ENCODE measurements at regions not wholly inside any gene's neighbourhood (a gene's known extent, or its start where the extent isn't known, plus 50 kb on each side); places are given as distances from the start of the nearest gene placed in this dataset.

DNA sequence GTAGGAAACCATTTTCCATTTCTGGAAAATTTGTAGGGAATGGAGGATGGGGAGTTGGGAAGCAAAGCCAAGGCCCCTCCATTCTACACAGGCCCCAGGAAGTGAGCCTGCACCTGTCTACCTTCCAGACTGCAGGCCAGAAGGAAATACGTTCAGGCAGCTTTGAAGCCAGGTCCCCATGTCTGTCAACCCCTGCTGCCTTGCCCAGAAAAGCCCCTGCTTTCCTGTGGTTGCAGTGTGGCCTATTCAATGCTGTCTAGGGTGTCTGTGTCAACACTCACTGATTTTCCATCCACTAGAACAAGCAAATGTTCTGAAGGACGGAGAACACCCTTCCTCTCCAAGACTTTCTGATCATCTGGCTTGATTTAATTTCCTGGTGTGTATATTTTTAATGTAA lies 281.9 kb downstream of the TLE3 start:
- Histone ChIP-seq H3K27me3 (ENCODE audit: insufficient read depth, low read depth, severe bottlenecking) (no peaks in the 10 kb centered on the region), H3K27ac (no peak overlapping the region), H3K9me3 (ENCODE audit: severe bottlenecking) (no peaks in the 10 kb centered on the region), H3K36me3 (no peaks in the 10 kb centered on the region), H3K4me3 (ENCODE audit: low read depth, low read length) (no peak overlapping the region)
- DNase-seq: no peak
- no peak for TF ChIP-seq CTCF (IDR thresholded peaks at IDR 0.05; ENCODE audit: low read depth, low read length)

DNA sequence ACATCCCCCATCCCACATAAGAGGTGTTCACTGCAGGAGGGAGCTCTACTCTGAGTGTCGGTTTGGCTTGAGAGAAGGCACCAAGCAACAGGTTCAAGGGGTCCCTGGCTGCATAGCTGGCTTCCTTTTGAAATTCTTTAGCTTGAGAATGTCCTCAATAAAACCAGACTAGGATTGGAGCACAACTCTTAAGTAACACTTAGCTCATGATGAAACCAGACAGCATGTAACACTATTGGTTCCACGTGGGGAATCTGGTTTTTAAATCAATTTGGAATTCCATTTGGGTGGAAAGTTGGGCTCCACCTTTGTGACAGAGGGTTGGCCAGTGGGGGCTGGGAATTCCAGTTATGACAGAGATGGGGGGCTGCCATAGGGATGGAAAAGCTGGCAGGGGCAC lies 281.2 kb downstream of the TLE3 start:
- H3K27me3 ChIP-seq (ENCODE audit: insufficient read depth, low read depth, severe bottlenecking): no peaks in the 10 kb centered on the region
- H3K4me3 ChIP-seq (ENCODE audit: low read depth, low read length): no peak overlapping the region
- DNase-seq: no peak
- no peak overlapping the region for H3K27ac ChIP-seq
- no peaks in the 10 kb centered on the region for H3K36me3 ChIP-seq
- no peak for TF ChIP-seq CTCF (IDR thresholded peaks at IDR 0.05; ENCODE audit: low read depth, low read length)
- H3K9me3 ChIP-seq (ENCODE audit: severe bottlenecking): no peaks in the 10 kb centered on the region

GRCh38 chr15:69818529-69818928 lies 279.2 kb downstream of the TLE3 start:
- Histone ChIP-seq H3K4me3 (ENCODE audit: low read depth, low read length) (no peak overlapping the region), H3K9me3 (ENCODE audit: severe bottlenecking) (no peaks in the 10 kb centered on the region), H3K36me3 (no peaks in the 10 kb centered on the region), H3K27me3 (ENCODE audit: insufficient read depth, low read depth, severe bottlenecking) (no peaks in the 10 kb centered on the region), H3K27ac (no peak overlapping the region)
- no peak for DNase-seq
- no peak for TF ChIP-seq CTCF (IDR thresholded peaks at IDR 0.05; ENCODE audit: low read depth, low read length)

DNA sequence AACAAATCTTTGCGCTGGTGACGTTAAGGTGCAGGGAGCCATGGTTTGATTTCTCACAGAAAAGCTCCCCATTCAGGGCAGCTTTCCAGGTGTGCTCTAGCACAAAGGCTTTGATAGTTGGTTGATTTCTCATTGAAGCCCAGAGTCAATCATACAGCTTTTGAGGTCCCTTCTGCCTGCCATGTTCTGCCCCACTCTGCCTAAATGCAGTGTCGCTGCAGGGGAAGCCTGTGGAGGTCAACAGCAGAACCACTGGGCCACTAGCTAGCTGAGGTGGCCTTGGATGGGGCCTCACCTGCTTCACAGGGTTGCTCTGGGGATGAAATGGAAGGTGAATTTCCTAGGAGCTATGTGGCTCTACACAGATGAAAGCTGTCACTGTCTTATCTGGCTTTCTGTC lies 278.3 kb downstream of the TLE3 start:
- Histone ChIP-seq H3K27ac (no peak overlapping the region), H3K27me3 (ENCODE audit: insufficient read depth, low read depth, severe bottlenecking) (no peaks in the 10 kb centered on the region), H3K36me3 (no peaks in the 10 kb centered on the region)

GRCh38 chr15:69820819-69821218 lies 276.9 kb downstream of the TLE3 start:
- no peaks in the 10 kb centered on the region for H3K9me3 ChIP-seq (ENCODE audit: severe bottlenecking)
- H3K27me3 ChIP-seq (ENCODE audit: insufficient read depth, low read depth, severe bottlenecking): no peaks in the 10 kb centered on the region
- no peak for TF ChIP-seq CTCF (IDR thresholded peaks at IDR 0.05; ENCODE audit: low read depth, low read length)
- H3K4me3 ChIP-seq (ENCODE audit: low read depth, low read length): no peak overlapping the region
- no peaks in the 10 kb centered on the region for H3K36me3 ChIP-seq
- no peak for DNase-seq
- H3K27ac ChIP-seq: no peak overlapping the region

More for the DNA sequence above, 278.3 kb downstream of the TLE3 start:
- Histone ChIP-seq H3K9me3 (ENCODE audit: severe bottlenecking) (no peaks in the 10 kb centered on the region), H3K4me3 (ENCODE audit: low read depth, low read length) (no peak overlapping the region)
- no peak for TF ChIP-seq CTCF (IDR thresholded peaks at IDR 0.05; ENCODE audit: low read depth, low read length)
- DNase-seq: no peak

- H3K36me3 ChIP-seq: no peaks in the 10 kb centered on the region
- H3K9me3 ChIP-seq (ENCODE audit: severe bottlenecking): no peaks in the 10 kb centered on the region
- TF ChIP-seq CTCF (IDR thresholded peaks at IDR 0.05; ENCODE audit: low read depth, low read length): no peak
- no peak for DNase-seq
- no peak overlapping the region for H3K27ac ChIP-seq
- no peak overlapping the region for H3K4me3 ChIP-seq (ENCODE audit: low read depth, low read length)
- no peaks in the 10 kb centered on the region for H3K27me3 ChIP-seq (ENCODE audit: insufficient read depth, low read depth, severe bottlenecking)
Observed at GRCh38 chr15:69823223-69823907, 274.4 kb downstream of the TLE3 start.

Measured in WERI-Rb-1 (cell line).